ENCODE measurements at regions not wholly inside any gene's neighbourhood (a gene's known extent, or its start where the extent isn't known, plus 50 kb on each side); places are given as distances from the start of the nearest gene placed in this dataset.
"Not testable (repeated sequence)": the region's sequence is repeated elsewhere in the genome, so short reads cannot be mapped to it uniquely, and the experiment has no call there.

DNA sequence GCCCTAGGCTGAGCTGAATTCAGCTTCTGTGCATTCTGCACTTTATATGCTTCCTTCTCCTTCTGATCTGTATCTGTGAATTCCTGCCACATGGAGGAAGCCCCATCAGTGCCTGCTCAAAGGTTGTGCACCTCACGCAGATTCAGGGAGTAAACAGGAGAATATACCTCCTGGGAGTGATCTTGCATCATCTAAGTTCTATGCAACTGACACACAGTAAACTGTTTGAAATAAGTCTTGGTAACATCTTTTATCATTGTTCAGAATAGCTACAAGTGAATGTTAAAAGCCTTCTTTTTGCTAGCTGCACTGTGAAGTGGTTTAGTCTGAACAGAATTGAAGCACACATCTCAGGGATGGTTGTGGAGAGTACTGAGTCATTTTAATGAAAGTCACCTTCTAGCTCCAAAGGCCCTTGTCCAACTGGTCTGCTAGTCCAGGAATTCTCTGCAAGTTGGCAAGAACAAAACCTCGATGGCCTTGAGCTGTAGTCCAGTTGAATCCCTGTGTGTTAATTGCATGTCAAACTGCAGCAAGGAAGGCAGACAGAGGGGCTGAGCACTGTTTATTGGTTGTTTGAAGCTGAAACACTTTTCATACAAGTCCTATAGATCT lies 215.0 kb downstream of the WNT5A start:
- Histone ChIP-seq H3K4me1 (ENCODE audit: insufficient read depth, low read length) (peaks cover 3% of the 10 kb centered on the region), H3K9me3 (ENCODE audit: low read length) (no peaks in the 10 kb centered on the region), H3K36me3 (ENCODE audit: insufficient read depth, low read length) (no peaks in the 10 kb centered on the region), H2AFZ (ENCODE audit: low read depth, low read length) (no peak overlapping the region), H3K27me3 (ENCODE audit: insufficient read depth, low read length) (no peaks in the 10 kb centered on the region), H3K4me3 (ENCODE audit: low read length) (no peak overlapping the region)

DNA sequence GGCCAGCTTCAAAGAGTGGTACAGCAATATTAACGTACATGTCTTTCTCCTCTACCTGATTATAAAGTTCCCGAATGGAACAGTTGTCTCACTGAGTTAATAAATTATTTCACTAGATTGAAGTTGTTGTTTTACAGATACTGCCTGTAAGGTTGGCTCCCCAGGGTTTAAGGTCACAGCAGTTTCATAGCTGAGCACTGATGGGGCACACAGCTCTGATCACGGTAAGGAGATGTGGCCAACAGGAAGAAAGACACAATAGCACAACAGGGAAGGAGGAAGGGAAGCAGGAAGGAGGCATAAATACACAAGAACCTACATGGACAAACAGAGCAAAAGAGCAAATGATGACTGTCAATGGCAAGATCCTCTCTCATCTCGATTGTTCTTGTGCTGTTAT lies 215.6 kb downstream of the WNT5A start:
- no peak overlapping the region for H2AFZ ChIP-seq (ENCODE audit: low read depth, low read length)
- H3K36me3 ChIP-seq (ENCODE audit: insufficient read depth, low read length): no peaks in the 10 kb centered on the region
- H3K4me1 ChIP-seq (ENCODE audit: insufficient read depth, low read length): peaks cover 3% of the 10 kb centered on the region
- H3K9me3 ChIP-seq (ENCODE audit: low read length): no peaks in the 10 kb centered on the region
- no peaks in the 10 kb centered on the region for H3K27me3 ChIP-seq (ENCODE audit: insufficient read depth, low read length)
- H3K4me3 ChIP-seq (ENCODE audit: low read length): no peak overlapping the region

DNA sequence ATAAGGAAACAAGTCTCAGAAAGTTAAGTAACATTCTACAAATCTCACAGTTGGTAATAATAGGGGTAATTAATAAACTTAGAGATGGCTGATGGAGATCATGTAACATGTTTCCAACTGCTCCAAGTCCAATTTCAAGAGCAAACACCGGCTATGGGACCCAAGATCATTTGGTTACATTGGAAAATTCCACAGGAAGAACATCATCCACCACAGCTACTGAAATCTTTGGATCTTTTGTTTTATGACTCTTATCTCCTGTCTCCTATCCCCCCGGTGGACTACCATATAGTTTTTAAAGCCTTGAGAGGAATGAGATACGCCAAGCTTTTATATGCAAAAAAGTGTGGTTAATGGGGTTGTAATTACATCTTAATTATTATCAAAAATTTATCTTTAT lies 216.1 kb downstream of the WNT5A start:
- H3K9me3 ChIP-seq (ENCODE audit: low read length): no peaks in the 10 kb centered on the region
- H3K27me3 ChIP-seq (ENCODE audit: insufficient read depth, low read length): no peaks in the 10 kb centered on the region
- no peak overlapping the region for H2AFZ ChIP-seq (ENCODE audit: low read depth, low read length)
- H3K4me3 ChIP-seq (ENCODE audit: low read length): no peak overlapping the region
- no peaks in the 10 kb centered on the region for H3K36me3 ChIP-seq (ENCODE audit: insufficient read depth, low read length)
- H3K4me1 ChIP-seq (ENCODE audit: insufficient read depth, low read length): peaks cover 3% of the 10 kb centered on the region

DNA sequence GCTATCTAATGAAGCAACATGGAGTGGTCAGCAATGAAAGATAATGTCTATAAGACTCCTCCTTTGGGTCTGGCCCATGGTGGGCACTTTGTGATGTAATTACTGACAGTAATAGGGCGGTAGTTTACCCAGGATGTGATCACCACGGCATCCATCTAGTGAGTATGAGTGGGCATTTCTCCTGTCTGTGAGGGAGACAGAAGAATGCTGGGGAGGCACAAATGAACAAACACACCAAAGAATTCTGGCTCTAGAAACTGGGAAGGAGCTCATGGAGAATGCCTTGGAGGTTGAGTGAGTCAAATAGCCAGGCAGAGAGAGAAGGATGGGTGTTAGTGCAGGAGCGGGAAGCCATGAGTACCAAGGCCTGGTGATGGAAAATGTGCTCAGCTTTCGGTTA lies 217.5 kb downstream of the WNT5A start:
- H3K9me3 ChIP-seq (ENCODE audit: low read length): no peaks in the 10 kb centered on the region
- no peaks in the 10 kb centered on the region for H3K27me3 ChIP-seq (ENCODE audit: insufficient read depth, low read length)
- no peaks in the 10 kb centered on the region for H3K36me3 ChIP-seq (ENCODE audit: insufficient read depth, low read length)
- no peak overlapping the region for H2AFZ ChIP-seq (ENCODE audit: low read depth, low read length)
- no peak overlapping the region for H3K4me3 ChIP-seq (ENCODE audit: low read length)
- H3K4me1 ChIP-seq (ENCODE audit: insufficient read depth, low read length): peaks cover 3% of the 10 kb centered on the region

DNA sequence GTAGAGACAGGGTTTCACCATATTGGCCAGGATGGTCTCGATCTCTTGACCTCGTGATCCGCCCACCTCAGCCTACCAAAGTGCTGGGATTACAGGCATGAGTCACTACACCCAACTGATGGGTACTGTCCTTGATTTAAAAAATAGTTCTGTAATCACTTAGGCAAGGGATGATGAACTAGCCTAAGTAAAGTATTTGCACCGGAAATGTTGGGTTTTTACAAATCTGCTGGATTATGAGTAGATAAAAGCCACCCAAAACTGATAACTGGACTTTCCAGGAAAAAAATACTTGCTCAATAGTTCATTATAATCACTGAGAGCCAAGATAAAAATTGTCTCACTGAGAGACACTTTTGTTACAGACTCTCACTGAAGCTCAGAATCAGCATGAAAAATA lies 218.0 kb downstream of the WNT5A start:
- Histone ChIP-seq H3K9me3 (ENCODE audit: low read length) (peaks cover 3% of the 10 kb centered on the region), H2AFZ (ENCODE audit: low read depth, low read length) (no peak overlapping the region), H3K27me3 (ENCODE audit: insufficient read depth, low read length) (no peaks in the 10 kb centered on the region), H3K36me3 (ENCODE audit: insufficient read depth, low read length) (no peaks in the 10 kb centered on the region), H3K4me1 (ENCODE audit: insufficient read depth, low read length) (peaks cover 3% of the 10 kb centered on the region), H3K4me3 (ENCODE audit: low read length) (no peak overlapping the region)

DNA sequence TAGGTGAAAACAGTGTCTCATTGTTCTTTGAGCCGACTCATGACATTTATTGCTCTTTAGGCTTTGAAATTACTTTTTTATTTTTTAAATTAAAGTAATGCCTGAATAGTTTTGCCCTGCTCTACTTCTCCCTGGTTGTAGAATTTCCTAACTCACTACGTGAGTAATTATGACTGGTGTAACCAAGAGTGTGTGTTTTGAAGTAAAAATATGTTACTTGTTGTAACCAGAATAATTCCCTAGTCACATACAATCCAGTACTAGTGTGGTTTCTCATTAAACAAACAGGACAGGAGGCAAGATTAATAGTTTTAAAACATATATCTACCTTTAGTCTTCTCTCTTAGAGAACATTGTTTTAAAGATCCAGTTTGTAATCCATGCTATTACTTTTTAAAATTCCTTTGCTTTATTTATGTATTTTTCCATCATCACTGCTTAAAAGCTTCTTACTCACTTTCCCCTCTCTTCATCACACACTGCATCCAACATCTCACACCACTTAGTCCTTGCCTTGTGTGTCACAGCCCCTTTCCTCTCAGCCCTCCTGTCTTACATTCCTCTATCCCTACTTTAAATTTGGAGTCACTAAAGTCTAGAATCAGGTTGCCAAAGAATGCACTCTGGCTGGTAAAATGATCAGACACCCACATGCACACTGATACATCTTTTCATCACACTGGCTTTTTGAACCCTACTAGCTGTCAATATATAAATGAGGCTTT lies 219.7 kb downstream of the WNT5A start:
- Histone ChIP-seq H3K4me3 (ENCODE audit: low read length) (no peak overlapping the region), H3K9me3 (ENCODE audit: low read length) (peaks cover 3% of the 10 kb centered on the region), H3K4me1 (ENCODE audit: insufficient read depth, low read length) (peaks cover 3% of the 10 kb centered on the region)

DNA sequence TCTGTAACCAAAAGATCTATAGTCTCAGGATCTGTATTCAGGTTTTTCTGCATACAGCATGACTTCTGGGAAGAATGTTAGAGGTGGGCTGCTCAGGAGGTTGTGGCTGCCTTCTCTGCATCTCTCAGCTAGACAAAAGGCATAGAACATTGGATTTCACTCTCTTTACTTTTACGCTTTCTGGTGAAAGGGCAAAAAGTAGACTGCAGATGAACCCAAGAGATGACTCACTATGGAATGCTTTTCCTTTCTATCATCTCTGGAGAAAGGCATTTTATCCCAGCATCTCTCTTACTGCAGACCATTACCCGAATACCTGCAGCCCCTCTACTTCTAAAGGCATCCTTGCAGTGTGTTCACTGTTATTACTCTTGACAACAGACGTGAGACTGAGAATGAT lies 222.2 kb downstream of the WNT5A start:
- Histone ChIP-seq H3K4me1 (ENCODE audit: insufficient read depth, low read length) (no peaks in the 10 kb centered on the region), H3K9me3 (ENCODE audit: low read length) (peaks cover 3% of the 10 kb centered on the region), H2AFZ (ENCODE audit: low read depth, low read length) (no peak overlapping the region), H3K4me3 (ENCODE audit: low read length) (no peak overlapping the region), H3K27me3 (ENCODE audit: insufficient read depth, low read length) (no peaks in the 10 kb centered on the region), H3K36me3 (ENCODE audit: insufficient read depth, low read length) (no peaks in the 10 kb centered on the region)

More for the DNA sequence above, 219.7 kb downstream of the WNT5A start:
- H2AFZ ChIP-seq (ENCODE audit: low read depth, low read length): no peak overlapping the region
- no peaks in the 10 kb centered on the region for H3K36me3 ChIP-seq (ENCODE audit: insufficient read depth, low read length)
- H3K27me3 ChIP-seq (ENCODE audit: insufficient read depth, low read length): no peaks in the 10 kb centered on the region

DNA sequence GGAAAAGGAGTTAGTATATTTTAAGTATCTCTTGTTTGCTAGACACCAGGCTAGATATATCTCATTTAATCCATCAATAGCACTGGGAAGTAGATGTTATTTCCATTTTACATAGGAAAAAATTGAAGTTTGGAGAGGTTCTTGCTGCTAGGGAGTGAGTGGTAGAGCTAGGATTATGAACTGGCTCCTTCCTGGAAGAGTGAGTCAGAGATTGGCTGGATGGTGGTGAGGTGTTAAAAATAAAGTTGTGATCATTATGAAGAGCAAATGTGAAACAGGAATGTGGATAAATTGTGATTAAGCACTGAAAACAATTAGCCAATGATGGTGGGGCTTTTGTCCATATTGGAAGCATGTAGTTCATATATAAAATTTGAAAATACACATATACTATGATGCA lies 234.2 kb downstream of the WNT5A start:
- Histone ChIP-seq H2AFZ (ENCODE audit: low read depth, low read length) (no peak overlapping the region), H3K27me3 (ENCODE audit: insufficient read depth, low read length) (no peaks in the 10 kb centered on the region), H3K36me3 (ENCODE audit: insufficient read depth, low read length) (no peaks in the 10 kb centered on the region), H3K4me1 (ENCODE audit: insufficient read depth, low read length) (no peaks in the 10 kb centered on the region), H3K9me3 (ENCODE audit: low read length) (no peaks in the 10 kb centered on the region), H3K4me3 (ENCODE audit: low read length) (no peak overlapping the region)

DNA sequence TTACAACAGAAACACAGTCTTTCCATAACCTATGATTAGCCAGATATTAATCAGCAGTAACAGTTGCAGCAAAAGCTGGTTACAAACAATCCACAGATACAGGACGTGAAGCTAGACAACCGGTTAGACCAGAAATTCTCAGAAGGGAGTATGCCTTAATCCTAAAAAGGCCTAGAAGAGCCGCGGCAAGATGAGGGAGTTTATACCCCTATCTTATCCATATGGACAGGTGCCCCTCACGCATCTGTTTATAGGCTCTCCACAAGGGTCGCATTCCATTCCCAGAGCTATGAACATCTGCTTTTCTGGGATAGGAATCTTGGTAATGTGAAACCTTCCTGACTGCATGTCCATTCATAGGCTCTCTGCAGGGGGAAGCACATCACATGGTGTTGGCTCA lies 237.9 kb downstream of the WNT5A start:
- not testable (repeated sequence) for H3K4me3 ChIP-seq (ENCODE audit: low read length); H3K36me3 ChIP-seq (ENCODE audit: insufficient read depth, low read length); H2AFZ ChIP-seq (ENCODE audit: low read depth, low read length); H3K4me1 ChIP-seq (ENCODE audit: insufficient read depth, low read length); H3K27me3 ChIP-seq (ENCODE audit: insufficient read depth, low read length); H3K9me3 ChIP-seq (ENCODE audit: low read length)

DNA sequence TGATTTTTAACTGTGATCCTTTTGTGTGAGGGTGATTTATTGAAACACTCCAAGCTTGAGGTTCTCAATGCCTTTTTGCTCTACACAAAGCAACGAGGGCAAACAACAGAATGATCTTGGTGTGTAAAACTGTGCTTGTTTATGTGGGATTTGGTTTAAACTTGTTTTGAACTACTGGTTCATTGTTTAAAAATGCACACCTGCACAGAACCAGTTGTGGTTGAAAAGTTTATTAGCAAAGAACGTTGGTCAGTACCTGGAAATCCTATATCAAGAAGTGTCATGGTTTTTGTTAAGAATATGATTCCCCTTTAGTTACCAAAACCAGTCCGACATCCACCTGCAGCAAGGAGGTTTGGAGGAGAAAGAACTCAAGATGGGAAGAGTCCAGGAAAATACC lies 239.4 kb downstream of the WNT5A start:
- H3K4me1 ChIP-seq (ENCODE audit: insufficient read depth, low read length): peaks cover 2% of the 10 kb centered on the region
- H3K9me3 ChIP-seq (ENCODE audit: low read length): no peaks in the 10 kb centered on the region
- no peaks in the 10 kb centered on the region for H3K36me3 ChIP-seq (ENCODE audit: insufficient read depth, low read length)
- H3K4me3 ChIP-seq (ENCODE audit: low read length): no peak overlapping the region
- no peak overlapping the region for H2AFZ ChIP-seq (ENCODE audit: low read depth, low read length)
- no peaks in the 10 kb centered on the region for H3K27me3 ChIP-seq (ENCODE audit: insufficient read depth, low read length)

DNA sequence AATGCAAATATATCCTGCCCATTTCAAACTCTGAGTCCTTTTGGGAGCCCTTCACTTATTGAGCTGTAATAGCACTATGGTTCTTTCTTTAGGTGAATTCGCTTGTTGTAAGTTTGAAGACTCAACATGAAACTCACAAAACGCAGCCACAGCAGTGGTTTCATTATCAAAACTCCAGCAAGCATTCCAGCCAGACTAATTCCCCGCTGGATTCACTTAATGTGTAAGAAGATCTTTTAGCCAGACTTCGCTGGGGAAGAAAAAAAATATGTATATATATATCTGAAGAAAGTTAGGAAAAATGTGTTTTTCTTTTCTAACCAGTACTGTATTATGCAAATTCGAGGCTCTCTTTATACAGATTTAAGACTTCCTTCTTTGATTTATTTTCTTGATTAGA lies 241.1 kb downstream of the WNT5A start:
- Histone ChIP-seq H3K4me3 (ENCODE audit: low read length) (no peak overlapping the region), H3K9me3 (ENCODE audit: low read length) (no peaks in the 10 kb centered on the region), H2AFZ (ENCODE audit: low read depth, low read length) (no peak overlapping the region), H3K4me1 (ENCODE audit: insufficient read depth, low read length) (peaks cover 2% of the 10 kb centered on the region), H3K27me3 (ENCODE audit: insufficient read depth, low read length) (no peaks in the 10 kb centered on the region), H3K36me3 (ENCODE audit: insufficient read depth, low read length) (no peaks in the 10 kb centered on the region)

DNA sequence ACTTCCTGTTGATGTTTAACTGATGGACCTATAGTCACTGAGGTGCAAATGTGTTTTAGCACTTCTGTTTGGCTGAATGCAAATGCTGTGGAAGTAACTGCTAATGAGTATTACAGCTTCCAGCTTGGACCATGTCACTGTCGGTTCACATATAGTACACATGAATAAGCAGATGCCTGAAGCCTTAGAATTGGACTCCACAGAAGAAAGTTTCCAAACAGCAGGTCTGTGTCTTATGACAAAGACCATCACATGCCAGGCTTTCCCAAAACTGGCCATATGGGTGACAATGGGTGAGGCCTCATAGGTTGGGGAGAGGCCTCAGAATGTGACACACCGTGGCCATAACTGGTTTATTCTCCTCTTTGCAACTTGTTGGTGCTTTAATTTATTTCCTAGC lies 241.8 kb downstream of the WNT5A start:
- Histone ChIP-seq H3K9me3 (ENCODE audit: low read length) (no peaks in the 10 kb centered on the region), H3K4me1 (ENCODE audit: insufficient read depth, low read length) (peaks cover 2% of the 10 kb centered on the region), H3K4me3 (ENCODE audit: low read length) (no peak overlapping the region), H2AFZ (ENCODE audit: low read depth, low read length) (no peak overlapping the region), H3K36me3 (ENCODE audit: insufficient read depth, low read length) (no peaks in the 10 kb centered on the region), H3K27me3 (ENCODE audit: insufficient read depth, low read length) (no peaks in the 10 kb centered on the region)

DNA sequence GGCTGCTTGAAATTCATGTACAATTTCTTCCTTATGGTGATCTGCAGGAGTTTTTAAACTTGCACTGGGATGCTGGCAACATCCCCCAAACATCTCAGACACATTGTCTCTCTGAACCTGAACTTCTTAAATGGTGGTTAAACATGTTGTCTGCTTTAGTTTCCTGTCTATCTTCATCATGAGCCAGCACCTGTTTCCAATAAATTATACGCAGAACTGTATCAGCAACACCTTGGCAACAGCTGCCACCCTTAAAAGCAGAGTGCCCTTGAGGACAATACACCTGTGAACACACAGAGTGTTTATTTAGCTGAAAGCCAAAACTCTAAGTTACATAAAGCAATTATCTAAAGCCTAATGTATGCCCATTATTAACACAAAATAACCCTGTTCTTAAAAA lies 242.9 kb downstream of the WNT5A start:
- Histone ChIP-seq H3K9me3 (ENCODE audit: low read length) (no peaks in the 10 kb centered on the region), H3K4me1 (ENCODE audit: insufficient read depth, low read length) (peaks cover 2% of the 10 kb centered on the region), H3K4me3 (ENCODE audit: low read length) (no peak overlapping the region), H3K36me3 (ENCODE audit: insufficient read depth, low read length) (no peaks in the 10 kb centered on the region), H2AFZ (ENCODE audit: low read depth, low read length) (no peak overlapping the region), H3K27me3 (ENCODE audit: insufficient read depth, low read length) (no peaks in the 10 kb centered on the region)

DNA sequence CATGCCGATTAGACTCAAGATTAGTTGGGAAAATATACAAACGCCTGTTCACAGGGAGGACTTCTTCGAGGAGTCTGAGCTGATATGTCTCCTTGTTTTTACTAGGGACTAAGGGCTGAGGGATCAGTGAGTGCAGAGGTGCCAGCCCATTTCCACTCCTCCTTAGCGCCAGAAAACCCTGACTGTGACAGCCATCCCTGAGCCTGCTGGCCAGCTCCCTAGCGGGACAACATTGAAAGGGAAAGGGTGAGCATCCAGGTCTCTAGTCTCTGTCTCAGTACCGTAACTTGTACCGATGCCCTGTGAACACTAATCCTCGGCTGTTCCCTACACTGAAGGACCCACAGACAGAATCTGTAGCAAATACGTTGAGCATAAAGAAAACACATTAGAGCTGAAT lies 243.4 kb downstream of the WNT5A start:
- Histone ChIP-seq H3K4me1 (ENCODE audit: insufficient read depth, low read length) (peaks cover 2% of the 10 kb centered on the region), H3K36me3 (ENCODE audit: insufficient read depth, low read length) (no peaks in the 10 kb centered on the region), H3K27me3 (ENCODE audit: insufficient read depth, low read length) (no peaks in the 10 kb centered on the region), H3K9me3 (ENCODE audit: low read length) (no peaks in the 10 kb centered on the region), H3K4me3 (ENCODE audit: low read length) (no peak overlapping the region), H2AFZ (ENCODE audit: low read depth, low read length) (no peak overlapping the region)
